CD14-positive monocyte (primary cell): ENCODE measurements at regions not wholly inside any gene's neighbourhood (a gene's known extent, or its start where the extent isn't known, plus 50 kb on each side); places are given as distances from the start of the nearest gene placed in this dataset.

ENCODE experiments used
- DNase-seq, 3 donors: peaks; one replicate each; pipeline ENCODE4 v3.0.0-alpha.2; 2011 to 2022
- H2AFZ ChIP-seq: 2 replicates; pipeline ENCODE4 v1.6.0; 2012; ENCODE audit warnings: mild to moderate bottlenecking, low read depth, low read length, inconsistent platforms; ENCODE audit not compliant: insufficient read depth, poor library complexity, severe bottlenecking
- H3K27ac ChIP-seq, 2 donors: 1 replicate in 1 of 2; 2 replicates in 1 of 2; pipeline ENCODE4 v1.5.1; 2012 to 2013; ENCODE audit warnings: low read length in 2 of 2, control low read depth in 1 of 2, inconsistent platforms in 1 of 2, low read depth in 1 of 2, mild to moderate bottlenecking in 1 of 2
- H3K27me3 ChIP-seq, 2 donors: one replicate each; pipeline versions ENCODE4 v1.6.0 to v1.6.1; 2011 to 2013; ENCODE audit warnings: low read length in 2 of 2; ENCODE audit not compliant: control insufficient read depth in 2 of 2, insufficient read depth in 2 of 2
- H3K36me3 ChIP-seq, 2 donors: replicated peaks in 1 of 2; 1 replicate in 1 of 2; 2 replicates in 1 of 2; pipeline versions ENCODE4 v1.5.1 to v1.6.1; 2012 to 2013; ENCODE audit warnings: low read length in 2 of 2, control low read depth in 1 of 2, inconsistent platforms in 1 of 2, mild to moderate bottlenecking in 1 of 2; ENCODE audit not compliant: insufficient read depth in 2 of 2, control insufficient read depth in 1 of 2
- H3K4me1 ChIP-seq, 2 donors: 1 replicate in 1 of 2; 2 replicates in 1 of 2; pipeline versions ENCODE4 v1.5.1 to v1.6.1; 2012 to 2013; ENCODE audit warnings: low read length in 2 of 2, control low read depth in 1 of 2, inconsistent platforms in 1 of 2, mild to moderate bottlenecking in 1 of 2, moderate library complexity in 1 of 2; ENCODE audit not compliant: insufficient read depth in 2 of 2, control insufficient read depth in 1 of 2
- H3K4me2 ChIP-seq: replicated peaks from 2 replicates; pipeline ENCODE3; 2012; ENCODE audit warnings: low read length, moderate library complexity, mild to moderate bottlenecking; ENCODE audit not compliant: poor library complexity, severe bottlenecking; ENCODE audit errors: extremely low read depth
- H3K4me3 ChIP-seq, 3 experiments: fragments of 200-600 bp in 1 of 3; sonication (generic) in 1 of 3; replicated peaks in 1 of 3; 1 replicate in 2 of 3; 2 replicates in 1 of 3; pipeline ENCODE4 v1.5.1; 2011 to 2013; ENCODE audit warnings: low read length in 3 of 3, mild to moderate bottlenecking in 3 of 3, control low read depth in 2 of 3, low read depth in 2 of 3, inconsistent platforms in 1 of 3, moderate library complexity in 1 of 3
- H3K79me2 ChIP-seq: 2 replicates; pipeline ENCODE4 v1.6.0; 2012; ENCODE audit warnings: mild to moderate bottlenecking, control low read depth, inconsistent platforms, low read length, moderate library complexity; ENCODE audit not compliant: insufficient read depth
- H3K9ac ChIP-seq: 2 replicates; pipeline ENCODE4 v1.6.0; 2017; ENCODE audit warnings: low read length, mild to moderate bottlenecking; ENCODE audit not compliant: insufficient read depth, poor library complexity, severe bottlenecking
- H3K9me3 ChIP-seq, 2 donors: replicated peaks in 1 of 2; 1 replicate in 1 of 2; 2 replicates in 1 of 2; pipeline versions ENCODE4 v1.5.1 to v1.6.1; 2012 to 2013; ENCODE audit warnings: low read length in 2 of 2, control low read depth in 1 of 2; ENCODE audit not compliant: control insufficient read depth in 1 of 2, insufficient read depth in 1 of 2
- H4K20me1 ChIP-seq: 2 replicates; pipeline ENCODE4 v1.6.0; 2012; ENCODE audit warnings: mild to moderate bottlenecking, low read length, control low read depth, moderate library complexity; ENCODE audit not compliant: insufficient read depth
- H3K27ac Mint-ChIP-seq, 7 donors: one replicate each; pipeline ENCODE4 v1.8.0; 2020; ENCODE audit warnings: mild to moderate bottlenecking in 7 of 7, mixed read lengths in 7 of 7, moderate library complexity in 6 of 7, inconsistent platforms in 2 of 7
- H3K27me3 Mint-ChIP-seq, 3 donors: one replicate each; pipeline ENCODE4 v1.8.0; 2021 to 2022; ENCODE audit warnings: low read depth in 3 of 3, mild to moderate bottlenecking in 3 of 3, mixed read lengths in 3 of 3, moderate library complexity in 3 of 3, inconsistent platforms in 1 of 3
- H3K36me3 Mint-ChIP-seq, 2 donors: one replicate each; pipeline ENCODE4 v1.8.0; 2020; ENCODE audit warnings: mixed read lengths in 2 of 2, inconsistent platforms in 1 of 2, mild to moderate bottlenecking in 1 of 2
- H3K4me1 Mint-ChIP-seq: one replicate; pipeline ENCODE4 v1.8.0; 2020; ENCODE audit warnings: mild to moderate bottlenecking, mixed read lengths
- H3K4me3 Mint-ChIP-seq, 2 donors: one replicate each; pipeline ENCODE4 v1.8.0; 2020; ENCODE audit warnings: mild to moderate bottlenecking in 2 of 2, mixed read lengths in 2 of 2, moderate library complexity in 1 of 2
- H3K9me3 Mint-ChIP-seq, 7 donors: one replicate each; pipeline ENCODE4 v1.8.0; 2020 to 2022; ENCODE audit warnings: mixed read lengths in 7 of 7, mild to moderate bottlenecking in 6 of 7, moderate library complexity in 6 of 7, inconsistent platforms in 2 of 7
- CTCF ChIP-seq: fragments of 200-600 bp; IDR thresholded peaks from one replicate; pipeline ENCODE4 v1.8.0; 2022; ENCODE audit warnings: antibody characterized with exemption, mild to moderate bottlenecking
- WGBS: methylation state at CpG from one replicate; pipeline ENCODE4 v1.1.5; 2013; ENCODE audit warnings: missing lambda C conversion rate; ENCODE audit not compliant: insufficient coverage; 5-methylcytosine and 5-hydroxymethylcytosine counted together
- intact Hi-C, 2 donors: fragments of 100-400 bp; cut with micrococcal nuclease; formaldehyde crosslinking; loops; one replicate each; pipeline versions ENCODE4 v1.15.0 to v1.15.1; 2023

GRCh38 chrX:33307911-33308354 lies 96.6 kb upstream of the DMD start:
- Mint-ChIP-seq H3K36me3 (no peaks in the 10 kb centered on the region), H3K9me3 (peaks cover 0 to 3% (median 0%) of the 10 kb centered on the region in 7 donors), H3K4me1 (no peaks in the 10 kb centered on the region), H3K27me3 (no peaks in the 10 kb centered on the region), H3K4me3 (no peak overlapping the region), H3K27ac (no peak overlapping the region)
- no peak for TF ChIP-seq CTCF
- no peak for DNase-seq
- whole genome bisulfite sequencing, result 80% methylated on average over 1 of the region's 2 CpGs
- no peak overlapping the region for H2AFZ ChIP-seq
- intact Hi-C loops, result no loop called here
- H3K4me3 ChIP-seq, result no peak overlapping the region
- H3K79me2 ChIP-seq, result no peaks in the 10 kb centered on the region
- H3K4me1 ChIP-seq, result no peaks in the 10 kb centered on the region
- H3K9ac ChIP-seq, result no peak overlapping the region
- H3K36me3 ChIP-seq, result no peaks in the 10 kb centered on the region
- no peak overlapping the region for H3K4me2 ChIP-seq
- H4K20me1 ChIP-seq, result no peaks in the 10 kb centered on the region
- H3K9me3 ChIP-seq, result no peaks in the 10 kb centered on the region
- no peaks in the 10 kb centered on the region for H3K27me3 ChIP-seq
- H3K27ac ChIP-seq, result no peak overlapping the region

DNA sequence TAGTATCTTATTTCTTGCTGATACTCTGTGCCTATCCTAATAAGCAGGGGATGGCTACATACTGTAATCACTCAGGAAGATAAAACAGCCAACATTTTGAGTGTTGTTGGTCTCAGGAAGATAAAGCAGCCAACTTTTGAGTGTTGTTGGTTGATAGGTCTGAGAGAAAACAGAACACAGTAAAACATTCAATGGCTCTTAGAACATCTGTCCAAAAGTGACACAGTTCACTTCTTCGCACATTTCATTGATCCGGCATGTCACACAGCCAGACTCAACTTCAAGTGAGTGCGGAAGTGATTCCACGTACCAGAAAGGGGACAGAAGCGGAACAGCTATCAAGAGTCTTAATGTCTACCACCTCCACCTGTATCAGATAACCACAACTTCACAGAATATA lies 87.3 kb upstream of the DMD start:
- TF ChIP-seq CTCF, result no peak
- Histone ChIP-seq H3K4me2 (no peak overlapping the region), H3K27me3 (no peaks in the 10 kb centered on the region), H3K9ac (no peak overlapping the region), H3K4me3 (no peak overlapping the region), H2AFZ (no peak overlapping the region), H3K9me3 (no peaks in the 10 kb centered on the region), H3K27ac (no peak overlapping the region), H3K36me3 (no peaks in the 10 kb centered on the region), H4K20me1 (no peaks in the 10 kb centered on the region), H3K4me1 (no peaks in the 10 kb centered on the region), H3K79me2 (no peaks in the 10 kb centered on the region)
- Mint-ChIP-seq H3K9me3 (no peaks in the 10 kb centered on the region), H3K4me1 (no peaks in the 10 kb centered on the region), H3K4me3 (no peak overlapping the region), H3K27me3 (peaks cover 0 to 1% (median 0%) of the 10 kb centered on the region in 3 donors), H3K36me3 (no peaks in the 10 kb centered on the region), H3K27ac (no peak overlapping the region)
- no CpG with 5 or more reads among the region's 5 CpGs for WGBS
- DNase-seq, result no peak
- intact Hi-C loops, result no loop called here
